GM18519 (cell line): ENCODE measurements at regions not wholly inside any gene's neighbourhood (a gene's known extent, or its start where the extent isn't known, plus 50 kb on each side); places are given as distances from the start of the nearest gene placed in this dataset.
"Not testable (repeated sequence)": the region's sequence is repeated elsewhere in the genome, so short reads cannot be mapped to it uniquely, and the experiment has no call there.

Experiments used
- ATAC-seq: cut with Tn5 transposase; IDR thresholded peaks from one replicate; pipeline ENCODE4 v1.9.1; 2021; ENCODE audit warnings: mild to moderate bottlenecking, moderate library complexity; ENCODE audit not compliant: unreplicated experiment, low FRiP score

GRCh38 chr9:41646246-41646645 lies 457.1 kb upstream of the ZNG1F start:
- ATAC-seq: not testable (repeated sequence)

GRCh38 chr9:41643571-41644279 lies 454.6 kb upstream of the ZNG1F start:
- peak; percentile 94 for ATAC-seq

- not testable (repeated sequence) for ATAC-seq
Measured at GRCh38 chr9:41633726-41634125, 444.6 kb upstream of the ZNG1F start.

- ATAC-seq: not testable (repeated sequence)
Measured at GRCh38 chr9:41623666-41624065, 434.5 kb upstream of the ZNG1F start.

- not testable (repeated sequence) for ATAC-seq
Measured at GRCh38 chr9:41619254-41619653, 430.1 kb upstream of the ZNG1F start.

- not testable (repeated sequence) for ATAC-seq
Measured at GRCh38 chr9:41606961-41607547, 417.9 kb upstream of the ZNG1F start.

GRCh38 chr9:41565572-41565971 lies 376.5 kb upstream of the ZNG1F start:
- ATAC-seq: not testable (repeated sequence)
